ENCODE measurements at regions not wholly inside any gene's neighbourhood (a gene's known extent, or its start where the extent isn't known, plus 50 kb on each side); places are given as distances from the start of the nearest gene placed in this dataset.

DNA sequence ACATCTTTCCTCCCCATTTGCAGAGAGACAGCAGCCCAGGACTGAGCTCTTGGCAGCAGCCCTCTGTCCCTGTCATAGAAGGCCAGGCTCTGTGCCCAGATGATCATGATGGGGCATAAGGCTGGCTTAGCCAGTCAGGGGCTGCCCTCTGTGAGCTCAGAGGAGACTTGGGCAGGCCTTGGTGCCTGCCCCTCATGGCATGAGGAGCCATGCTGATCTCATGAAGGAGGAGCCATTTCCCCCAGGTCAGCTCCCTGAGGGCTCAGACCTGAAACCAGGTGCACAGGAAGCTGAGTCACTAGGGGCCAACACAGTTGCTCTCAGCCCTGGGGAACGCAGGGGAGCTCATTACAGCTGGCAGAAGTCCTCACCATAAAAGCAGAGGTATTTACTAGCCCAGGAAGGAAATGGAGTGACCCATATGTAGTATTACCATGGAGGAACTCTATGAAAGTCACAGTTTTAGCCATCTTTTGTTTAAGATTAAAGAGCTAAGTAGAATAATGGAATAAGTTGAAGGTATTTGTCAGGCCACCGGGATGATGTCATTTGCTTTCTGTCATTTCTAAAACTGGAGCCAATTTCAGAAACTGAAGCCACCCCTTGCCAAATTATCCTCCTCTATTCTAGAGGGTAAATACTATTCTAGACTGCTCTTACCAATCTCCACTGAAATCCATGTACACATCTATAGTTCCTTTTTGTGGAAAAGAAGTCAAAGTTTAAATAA, 362.4 kb upstream of the ZNF32 start:
- peak in 1 of 2 donors; percentile 71 for DNase-seq (ENCODE audit: low read depth in 2 of 2)
- no peak overlapping the region for H3K4me3 ChIP-seq (replicated peaks in 1 of 2; ENCODE audit: low read depth in 2 of 2, low read length in 2 of 2)
- TF ChIP-seq, protein P1, sequence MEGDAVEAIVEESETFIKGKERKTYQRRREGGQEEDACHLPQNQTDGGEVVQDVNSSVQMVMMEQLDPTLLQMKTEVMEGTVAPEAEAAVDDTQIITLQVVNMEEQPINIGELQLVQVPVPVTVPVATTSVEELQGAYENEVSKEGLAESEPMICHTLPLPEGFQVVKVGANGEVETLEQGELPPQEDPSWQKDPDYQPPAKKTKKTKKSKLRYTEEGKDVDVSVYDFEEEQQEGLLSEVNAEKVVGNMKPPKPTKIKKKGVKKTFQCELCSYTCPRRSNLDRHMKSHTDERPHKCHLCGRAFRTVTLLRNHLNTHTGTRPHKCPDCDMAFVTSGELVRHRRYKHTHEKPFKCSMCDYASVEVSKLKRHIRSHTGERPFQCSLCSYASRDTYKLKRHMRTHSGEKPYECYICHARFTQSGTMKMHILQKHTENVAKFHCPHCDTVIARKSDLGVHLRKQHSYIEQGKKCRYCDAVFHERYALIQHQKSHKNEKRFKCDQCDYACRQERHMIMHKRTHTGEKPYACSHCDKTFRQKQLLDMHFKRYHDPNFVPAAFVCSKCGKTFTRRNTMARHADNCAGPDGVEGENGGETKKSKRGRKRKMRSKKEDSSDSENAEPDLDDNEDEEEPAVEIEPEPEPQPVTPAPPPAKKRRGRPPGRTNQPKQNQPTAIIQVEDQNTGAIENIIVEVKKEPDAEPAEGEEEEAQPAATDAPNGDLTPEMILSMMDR (IDR thresholded peaks at IDR 0.05; ENCODE audit: low read depth, low read length), result no peak

DNA sequence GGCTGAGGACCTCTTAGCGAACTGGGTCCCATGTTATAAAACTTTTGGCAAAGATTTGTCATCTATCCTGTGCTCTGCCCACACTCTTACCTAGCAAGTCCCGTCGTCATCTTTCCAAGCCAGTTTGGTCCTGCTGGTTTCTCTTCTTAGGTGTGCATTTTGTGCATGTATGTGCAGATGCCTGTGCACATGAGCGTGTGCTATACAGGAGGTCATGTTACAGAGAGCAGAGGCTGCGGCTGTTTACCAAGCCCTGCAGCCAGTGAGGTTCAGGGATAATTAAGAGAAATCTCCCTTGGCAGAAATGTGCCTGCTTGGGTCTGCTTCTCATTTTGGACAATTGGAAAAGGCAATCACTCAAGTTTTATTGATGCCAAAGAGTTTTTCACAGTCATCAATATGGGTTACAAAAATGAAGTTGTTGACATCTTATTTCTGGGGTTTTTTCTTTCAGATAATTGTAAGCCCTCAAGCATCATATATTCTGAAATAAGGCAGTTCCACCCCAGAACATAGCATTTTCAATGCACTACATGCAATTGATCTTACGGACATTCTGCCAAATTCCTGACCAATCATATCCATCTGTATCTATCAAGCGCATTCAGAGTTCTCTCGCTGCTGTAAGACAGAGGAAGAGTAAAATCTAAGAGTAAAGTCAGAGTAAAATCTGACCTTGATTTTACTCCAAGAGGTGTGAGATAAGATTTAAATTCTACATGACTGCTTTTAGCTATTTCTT, 361.4 kb upstream of the ZNF32 start:
- no peak overlapping the region for H3K4me3 ChIP-seq (replicated peaks in 1 of 2; ENCODE audit: low read depth in 2 of 2, low read length in 2 of 2)
- DNase-seq (ENCODE audit: low read depth in 2 of 2), result no peak
- TF ChIP-seq, protein P1 (IDR thresholded peaks at IDR 0.05; ENCODE audit: low read depth, low read length), result no peak

DNA sequence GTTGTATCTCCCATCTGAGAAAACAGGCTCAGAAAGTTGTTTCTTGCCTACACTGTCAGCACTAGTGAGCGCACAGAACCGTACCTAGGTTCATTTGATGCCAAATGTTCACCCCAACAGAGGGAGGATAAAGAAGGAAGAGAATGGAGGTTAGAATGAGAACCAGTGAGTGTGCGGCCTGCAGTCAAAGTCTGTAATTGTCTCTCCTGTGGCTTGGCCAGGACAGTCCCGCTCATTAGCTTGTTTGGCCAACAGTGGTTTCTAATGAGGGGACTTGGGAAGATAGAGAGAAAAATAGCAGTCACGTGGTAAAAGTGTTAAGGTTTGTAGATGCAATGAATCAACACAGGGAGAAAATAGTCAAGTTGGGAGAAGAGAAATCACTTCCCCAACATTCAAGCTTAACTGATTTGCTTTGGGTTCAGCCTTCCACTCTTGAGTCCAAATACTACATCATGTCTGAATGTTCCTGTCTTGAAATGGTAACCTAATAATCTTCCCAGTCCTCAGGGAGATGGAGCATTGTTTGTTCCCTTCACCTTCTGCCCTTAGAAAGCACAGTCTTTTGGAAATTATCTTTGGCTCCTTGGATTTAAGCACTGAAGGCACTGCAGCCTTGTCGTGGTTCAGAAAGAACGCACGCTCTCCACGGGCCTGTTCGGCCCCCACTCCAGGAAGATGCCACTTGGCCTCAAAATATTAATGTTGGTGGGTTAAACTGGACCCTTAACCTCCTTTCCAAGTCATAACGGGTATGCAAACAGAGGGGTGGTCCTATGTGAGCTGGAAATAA, 360.4 kb upstream of the ZNF32 start:
- DNase-seq (ENCODE audit: low read depth in 2 of 2), result no peak
- H3K4me3 ChIP-seq (replicated peaks in 1 of 2; ENCODE audit: low read depth in 2 of 2, low read length in 2 of 2), result no peak overlapping the region
- TF ChIP-seq, protein P1 (IDR thresholded peaks at IDR 0.05; ENCODE audit: low read depth, low read length), result no peak

DNA sequence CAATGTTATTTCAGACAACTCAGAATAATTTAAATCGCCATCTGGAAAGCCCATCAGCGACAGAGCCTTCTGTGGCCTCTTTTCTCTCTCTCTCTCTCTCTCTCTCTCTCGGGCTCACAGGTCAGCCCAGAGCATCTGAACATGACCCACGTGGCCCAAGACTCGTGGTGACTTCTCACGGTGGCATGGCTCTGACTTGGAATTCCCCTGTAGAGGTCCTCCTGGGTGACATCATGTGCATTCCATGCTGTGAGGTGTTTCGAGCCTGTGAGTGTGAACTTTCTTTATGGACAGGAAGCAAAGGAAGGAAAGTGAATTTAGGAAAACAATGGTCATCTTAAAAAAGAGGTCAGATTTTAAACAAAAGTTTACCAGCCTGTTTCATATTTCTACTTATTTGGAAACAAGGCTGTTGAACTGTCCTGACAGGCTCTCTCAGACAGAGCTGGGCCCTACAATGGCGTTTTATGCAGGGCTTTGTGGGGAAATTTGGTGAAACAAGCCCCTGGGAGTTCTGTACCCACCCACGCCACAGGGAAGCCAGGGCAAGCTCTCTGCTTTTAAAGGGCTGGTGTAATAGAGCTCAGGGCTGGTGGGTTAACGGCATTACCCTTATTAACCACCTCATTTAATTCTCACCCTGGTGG, 359.7 kb upstream of the ZNF32 start:
- DNase-seq (ENCODE audit: low read depth in 2 of 2), result peak; percentile 18 to 89
- TF ChIP-seq, protein P1 (IDR thresholded peaks at IDR 0.05; ENCODE audit: low read depth, low read length), result no peak
- H3K4me3 ChIP-seq (replicated peaks in 1 of 2; ENCODE audit: low read depth in 2 of 2, low read length in 2 of 2), result no peak overlapping the region

DNA sequence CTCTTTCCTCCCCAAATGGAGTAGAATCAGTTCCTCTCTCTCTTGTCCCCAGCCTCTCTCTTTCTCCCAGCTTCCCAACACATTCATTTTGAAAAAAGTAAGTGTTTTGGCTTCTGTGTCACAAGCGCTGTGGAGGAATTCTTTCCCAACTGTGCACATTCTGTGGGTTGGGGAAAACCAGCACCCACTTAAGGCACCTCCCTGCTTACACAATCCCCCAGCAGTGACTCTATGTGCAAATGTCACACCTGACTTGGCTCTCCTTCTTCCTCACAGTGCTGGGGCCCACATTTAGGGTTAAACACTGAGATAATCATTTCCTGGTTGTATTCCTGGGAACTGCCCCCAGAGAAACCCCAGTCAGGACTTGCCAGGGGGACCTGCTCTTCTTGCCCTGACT, 358.1 kb upstream of the ZNF32 start:
- TF ChIP-seq, protein P1 (IDR thresholded peaks at IDR 0.05; ENCODE audit: low read depth, low read length), result no peak
- H3K4me3 ChIP-seq (replicated peaks in 1 of 2; ENCODE audit: low read depth in 2 of 2, low read length in 2 of 2), result no peak overlapping the region
- peak; percentile 16 to 39 for DNase-seq (ENCODE audit: low read depth in 2 of 2)

DNA sequence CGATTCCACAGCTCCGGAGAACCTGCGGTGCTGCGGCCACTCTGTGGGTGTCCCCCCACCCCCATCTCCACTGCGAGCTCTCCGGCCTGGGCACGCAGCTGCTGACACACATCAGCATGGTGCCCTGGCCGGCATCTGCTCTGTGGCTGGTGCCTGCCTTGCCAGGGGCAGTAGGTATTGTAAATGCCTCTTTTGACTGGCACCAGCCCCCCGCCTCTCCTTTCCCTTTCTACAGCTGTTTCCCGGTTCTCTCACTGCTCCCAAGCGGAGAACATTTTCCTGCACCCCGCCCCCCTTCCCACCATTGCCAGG, 357.1 kb upstream of the ZNF32 start:
- TF ChIP-seq, protein P1 (IDR thresholded peaks at IDR 0.05; ENCODE audit: low read depth, low read length), result no peak
- no peak overlapping the region for H3K4me3 ChIP-seq (replicated peaks in 1 of 2; ENCODE audit: low read depth in 2 of 2, low read length in 2 of 2)
- DNase-seq (ENCODE audit: low read depth in 2 of 2), result no peak

All from cardiac fibroblast (primary cell).